ENCODE measurements at regions not wholly inside any gene's neighbourhood (a gene's known extent, or its start where the extent isn't known, plus 50 kb on each side); places are given as distances from the start of the nearest gene placed in this dataset.

GRCh38 chr3:69568458-69568857 lies 170.8 kb upstream of the MITF start:
- Mint-ChIP-seq H3K4me3 (no peak overlapping the region), H3K36me3 (ENCODE audit: insufficient read depth) (no peaks in the 10 kb centered on the region), H3K27me3 (ENCODE audit: low read depth) (peaks cover 4% of the 10 kb centered on the region), H3K4me1 (ENCODE audit: low read depth) (no peaks in the 10 kb centered on the region), H3K9me3 (no peaks in the 10 kb centered on the region)
- ATAC-seq (no peak), DNase-seq (no peak)

GRCh38 chr3:69567710-69568052 lies 171.6 kb upstream of the MITF start:
- no peak for ATAC-seq
- Mint-ChIP-seq H3K27me3 (ENCODE audit: low read depth) (peaks cover 4% of the 10 kb centered on the region), H3K4me3 (no peak overlapping the region), H3K4me1 (ENCODE audit: low read depth) (no peaks in the 10 kb centered on the region), H3K9me3 (no peaks in the 10 kb centered on the region), H3K36me3 (ENCODE audit: insufficient read depth) (no peaks in the 10 kb centered on the region)
- DNase-seq: no peak

DNA sequence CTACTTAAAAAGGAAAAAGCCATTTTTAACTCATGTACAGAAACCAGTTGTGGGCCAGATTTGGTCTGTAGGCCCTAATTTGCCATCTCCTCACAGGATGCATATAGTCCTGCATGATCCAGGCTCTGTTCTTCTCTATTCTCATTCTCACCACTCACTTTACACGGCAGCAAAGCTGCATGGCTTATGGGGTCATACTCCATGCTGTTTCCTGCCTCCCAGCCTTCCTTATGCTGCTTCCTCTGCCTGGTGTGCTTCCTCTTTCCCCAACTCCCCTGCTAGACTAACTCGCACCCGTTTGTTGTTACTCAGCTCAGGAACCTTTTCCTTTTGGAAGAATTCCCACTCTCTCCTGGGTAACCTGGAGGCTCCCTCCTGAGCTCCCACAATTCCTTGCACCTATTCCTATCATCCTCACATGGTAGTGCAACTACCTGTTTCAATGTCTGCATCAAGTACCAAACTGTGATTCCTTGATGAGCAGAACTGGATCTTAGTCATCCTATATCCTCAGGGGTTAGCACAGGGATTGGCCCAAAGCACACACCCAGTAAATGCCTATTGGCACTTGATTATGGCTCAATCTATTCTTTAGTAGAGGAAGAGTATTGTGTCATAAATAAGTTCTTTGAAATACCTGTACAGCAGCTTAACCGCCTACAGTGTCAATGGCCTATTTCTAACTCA lies 172.1 kb upstream of the MITF start:
- Mint-ChIP-seq H3K27me3 (ENCODE audit: low read depth) (peaks cover 4% of the 10 kb centered on the region), H3K4me3 (no peak overlapping the region), H3K4me1 (ENCODE audit: low read depth) (no peaks in the 10 kb centered on the region), H3K9me3 (no peaks in the 10 kb centered on the region), H3K36me3 (ENCODE audit: insufficient read depth) (no peaks in the 10 kb centered on the region)
- DNase-seq (no peak), ATAC-seq (no peak)

DNA sequence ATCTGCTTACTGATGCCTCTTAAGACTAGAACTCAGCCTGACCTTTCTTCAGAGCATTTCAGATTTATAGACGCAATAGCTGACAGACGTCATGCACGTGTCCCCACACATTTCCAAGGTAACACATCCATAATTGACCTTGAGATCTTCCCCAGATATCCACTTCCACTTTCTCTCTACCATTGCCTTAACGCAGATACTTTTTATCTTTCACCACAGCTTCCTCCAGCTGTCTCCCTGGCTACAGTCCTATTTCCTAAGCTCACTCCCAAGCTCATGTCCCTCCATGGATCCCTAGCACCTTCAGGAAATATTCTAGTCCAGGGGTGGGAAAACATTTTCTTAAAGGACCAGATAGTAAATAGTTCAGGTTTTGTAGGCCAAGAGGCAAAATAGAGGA lies 173.0 kb upstream of the MITF start:
- H3K27me3 Mint-ChIP-seq (ENCODE audit: low read depth): peaks cover 4% of the 10 kb centered on the region
- no peak for ATAC-seq
- no peaks in the 10 kb centered on the region for H3K4me1 Mint-ChIP-seq (ENCODE audit: low read depth)
- no peaks in the 10 kb centered on the region for H3K36me3 Mint-ChIP-seq (ENCODE audit: insufficient read depth)
- no peak for DNase-seq
- no peak overlapping the region for H3K4me3 Mint-ChIP-seq
- peaks cover 3% of the 10 kb centered on the region for H3K9me3 Mint-ChIP-seq

DNA sequence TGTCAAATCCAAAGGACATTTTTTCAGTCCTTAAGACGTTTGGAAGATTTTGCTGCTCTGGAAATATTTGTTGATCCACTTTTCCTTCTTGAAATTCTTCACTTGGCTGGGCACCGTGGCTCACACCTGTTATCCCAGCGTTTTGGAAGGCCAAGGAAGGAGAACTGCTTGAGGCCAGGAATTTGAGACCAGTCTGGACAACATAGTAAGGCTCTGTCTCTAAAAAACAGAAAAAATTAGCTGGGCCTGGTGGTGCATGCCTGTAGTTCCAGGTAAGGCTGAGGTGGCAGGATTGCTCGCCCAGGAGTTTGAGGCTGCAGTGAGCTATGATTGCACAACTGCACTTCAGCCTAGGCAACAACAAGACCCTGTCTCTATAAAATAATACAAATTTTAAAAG lies 173.9 kb upstream of the MITF start:
- ATAC-seq (no peak), DNase-seq (no peak)
- Mint-ChIP-seq H3K4me3 (no peak overlapping the region), H3K4me1 (ENCODE audit: low read depth) (no peaks in the 10 kb centered on the region), H3K9me3 (peaks cover 6% of the 10 kb centered on the region), H3K27me3 (ENCODE audit: low read depth) (peaks cover 4% of the 10 kb centered on the region), H3K36me3 (ENCODE audit: insufficient read depth) (no peaks in the 10 kb centered on the region)

DNA sequence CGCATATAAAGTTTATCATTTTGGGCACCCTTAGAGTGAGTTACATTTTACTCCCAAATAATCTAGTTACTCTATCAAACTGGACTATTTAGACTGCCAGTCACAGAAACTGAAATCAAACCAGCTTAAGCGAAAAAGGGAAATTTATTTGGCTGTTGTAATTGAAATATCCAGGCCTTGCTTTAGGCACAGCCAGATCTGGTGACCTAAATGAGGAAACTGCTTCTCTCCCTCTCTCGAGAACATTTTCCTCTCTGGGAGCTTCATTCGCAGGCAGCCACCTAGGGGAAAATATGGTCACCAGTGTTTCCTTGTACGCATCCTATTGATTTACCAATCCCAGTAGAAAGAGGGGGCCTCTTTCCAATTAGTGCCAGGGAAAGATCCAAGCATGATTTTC lies 175.3 kb upstream of the MITF start:
- DNase-seq (no peak), ATAC-seq (no peak)
- Mint-ChIP-seq H3K9me3 (peaks cover 6% of the 10 kb centered on the region), H3K27me3 (ENCODE audit: low read depth) (peaks cover 4% of the 10 kb centered on the region), H3K4me1 (ENCODE audit: low read depth) (no peaks in the 10 kb centered on the region), H3K36me3 (ENCODE audit: insufficient read depth) (no peaks in the 10 kb centered on the region), H3K4me3 (no peak overlapping the region)

DNA sequence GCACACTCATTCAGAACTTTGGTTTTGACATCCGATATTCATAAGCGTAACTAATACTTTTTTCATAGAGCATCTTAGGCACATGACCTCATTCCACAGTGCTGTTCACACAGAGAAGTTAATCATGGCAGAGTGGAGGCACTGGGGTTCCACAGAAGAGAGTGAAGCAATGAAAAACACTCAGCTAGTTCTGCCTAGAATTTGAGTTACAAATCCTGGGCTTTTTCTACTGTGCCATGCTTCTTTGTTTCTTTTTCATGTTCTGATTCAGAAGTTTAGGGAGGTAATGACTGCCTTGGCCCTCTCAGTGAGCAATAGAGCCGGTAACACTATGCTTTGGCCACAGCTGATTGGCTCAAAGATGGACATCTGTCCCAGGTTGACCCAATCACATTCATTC lies 176.1 kb upstream of the MITF start:
- Mint-ChIP-seq H3K36me3 (ENCODE audit: insufficient read depth) (no peaks in the 10 kb centered on the region), H3K9me3 (peaks cover 6% of the 10 kb centered on the region), H3K27me3 (ENCODE audit: low read depth) (peaks cover 4% of the 10 kb centered on the region), H3K4me3 (no peak overlapping the region), H3K4me1 (ENCODE audit: low read depth) (no peaks in the 10 kb centered on the region)
- no peak for ATAC-seq
- no peak for DNase-seq

DNA sequence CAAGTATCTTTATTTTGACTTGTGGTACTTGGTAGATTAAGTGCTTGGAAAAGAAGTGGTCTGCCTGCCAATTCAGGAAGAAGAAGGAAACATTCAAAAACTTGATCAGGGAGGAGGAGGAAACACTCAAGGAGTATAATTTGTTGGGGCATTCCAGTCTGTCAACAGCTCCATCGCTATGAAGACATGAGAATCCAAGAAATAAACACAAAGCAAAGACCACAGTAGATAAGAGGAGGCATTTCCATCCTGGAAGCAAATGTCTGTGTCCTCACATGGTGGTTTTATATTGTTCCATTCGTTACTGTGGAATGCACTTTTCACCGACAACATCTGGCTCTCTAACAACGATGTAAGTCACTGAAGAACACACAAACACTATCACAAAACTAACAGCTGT lies 176.1 kb upstream of the FRMD4B start:
- no peak for DNase-seq
- no peak for ATAC-seq
- peaks cover 6% of the 10 kb centered on the region for H3K9me3 Mint-ChIP-seq
- no peaks in the 10 kb centered on the region for H3K4me1 Mint-ChIP-seq (ENCODE audit: low read depth)
- H3K27me3 Mint-ChIP-seq (ENCODE audit: low read depth): peaks cover 2% of the 10 kb centered on the region
- H3K4me3 Mint-ChIP-seq: no peak overlapping the region
- H3K36me3 Mint-ChIP-seq (ENCODE audit: insufficient read depth): no peaks in the 10 kb centered on the region

DNA sequence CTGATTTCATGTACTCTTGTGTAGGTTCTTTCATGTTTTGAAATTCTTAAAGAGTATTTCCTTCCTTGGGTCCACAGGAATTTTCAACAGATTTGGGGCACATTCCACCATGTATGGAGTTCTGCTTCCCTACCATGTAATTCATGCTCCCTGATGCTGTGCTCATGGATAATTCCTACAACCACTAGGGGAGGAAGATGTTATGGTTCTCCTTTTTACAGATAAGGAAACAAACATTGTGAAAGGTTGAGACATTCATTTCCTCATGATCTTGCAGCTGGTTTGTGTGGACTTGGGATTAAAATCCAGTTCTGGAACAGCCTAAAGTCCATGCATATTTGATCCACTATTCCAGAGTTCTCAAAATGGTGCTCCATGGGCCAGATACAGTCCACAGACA lies 174.9 kb upstream of the FRMD4B start:
- H3K4me1 Mint-ChIP-seq (ENCODE audit: low read depth): no peaks in the 10 kb centered on the region
- no peak overlapping the region for H3K4me3 Mint-ChIP-seq
- no peak for ATAC-seq
- peaks cover 6% of the 10 kb centered on the region for H3K9me3 Mint-ChIP-seq
- DNase-seq: no peak
- no peaks in the 10 kb centered on the region for H3K27me3 Mint-ChIP-seq (ENCODE audit: low read depth)
- H3K36me3 Mint-ChIP-seq (ENCODE audit: insufficient read depth): no peaks in the 10 kb centered on the region

DNA sequence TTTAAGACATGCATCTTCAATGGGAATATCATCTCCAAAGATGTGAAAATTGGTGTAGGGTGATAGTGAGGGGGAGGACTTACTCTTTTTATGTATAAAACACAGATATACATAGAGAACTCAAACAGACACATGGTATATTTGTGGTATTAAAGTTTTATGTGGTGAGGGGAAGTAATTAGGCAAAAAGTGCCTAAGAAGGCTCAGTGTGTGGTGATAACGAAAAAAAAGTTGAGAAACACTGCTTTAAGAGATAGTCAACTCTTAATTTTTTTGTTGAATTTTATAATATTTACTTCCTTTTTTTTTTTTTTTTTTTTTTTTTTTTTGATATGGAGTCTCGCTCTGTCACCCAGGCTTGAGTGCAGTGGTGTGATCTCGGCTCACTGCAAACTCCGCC lies 174.2 kb upstream of the FRMD4B start:
- H3K4me1 Mint-ChIP-seq (ENCODE audit: low read depth): no peaks in the 10 kb centered on the region
- H3K27me3 Mint-ChIP-seq (ENCODE audit: low read depth): no peaks in the 10 kb centered on the region
- peaks cover 6% of the 10 kb centered on the region for H3K9me3 Mint-ChIP-seq
- ATAC-seq (no peak), DNase-seq (no peak)
- no peaks in the 10 kb centered on the region for H3K36me3 Mint-ChIP-seq (ENCODE audit: insufficient read depth)
- H3K4me3 Mint-ChIP-seq: no peak overlapping the region

DNA sequence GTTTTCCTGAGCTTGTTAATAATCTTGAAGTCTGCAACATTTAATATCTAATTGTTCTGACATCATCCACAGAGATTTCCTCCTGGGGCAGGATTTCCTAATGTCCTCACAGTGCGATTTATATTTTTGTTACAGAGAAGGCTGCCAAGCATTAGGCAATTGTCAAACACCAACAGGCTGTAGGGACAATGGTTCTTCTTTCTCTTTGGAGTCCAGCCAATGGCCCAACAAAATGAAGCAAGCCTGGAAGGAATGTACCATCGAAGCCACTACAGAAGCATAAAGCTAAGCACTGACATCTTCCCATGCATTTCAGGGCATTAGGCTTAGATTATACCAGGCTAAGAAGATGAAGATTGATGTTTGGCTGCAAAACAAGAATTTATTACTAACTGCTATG lies 173.0 kb upstream of the FRMD4B start:
- ATAC-seq (no peak), DNase-seq (no peak)
- Mint-ChIP-seq H3K36me3 (ENCODE audit: insufficient read depth) (no peaks in the 10 kb centered on the region), H3K27me3 (ENCODE audit: low read depth) (peaks cover 2% of the 10 kb centered on the region), H3K4me1 (ENCODE audit: low read depth) (no peaks in the 10 kb centered on the region), H3K9me3 (peaks cover 6% of the 10 kb centered on the region), H3K4me3 (no peak overlapping the region)

- H3K4me1 Mint-ChIP-seq (ENCODE audit: low read depth): no peaks in the 10 kb centered on the region
- no peak for ATAC-seq
Measured at GRCh38 chr3:69554576-69554975, 168.7 kb upstream of the FRMD4B start.

DNA sequence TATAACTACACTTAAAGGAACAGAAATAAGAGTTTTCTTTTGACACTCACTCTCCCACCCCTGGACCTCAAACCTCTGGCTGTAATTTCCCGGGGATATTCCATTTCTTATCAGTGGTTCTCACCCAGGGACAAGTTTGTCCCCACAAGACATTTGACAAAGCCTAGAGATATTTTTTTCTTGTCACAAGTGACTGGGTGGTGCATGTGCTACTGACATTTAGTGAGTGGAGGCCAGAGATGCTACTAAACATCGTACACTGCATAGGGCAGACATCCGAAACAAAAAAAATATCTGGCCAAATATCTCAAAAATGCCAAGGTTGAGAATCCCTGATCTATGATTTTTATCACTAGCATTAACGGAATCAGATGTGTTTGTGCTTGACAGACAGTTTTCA lies 168.0 kb upstream of the FRMD4B start:
- H3K36me3 Mint-ChIP-seq (ENCODE audit: insufficient read depth): no peaks in the 10 kb centered on the region
- H3K4me1 Mint-ChIP-seq (ENCODE audit: low read depth): no peaks in the 10 kb centered on the region
- ATAC-seq: no peak
- no peak for DNase-seq
- peaks cover 2% of the 10 kb centered on the region for H3K27me3 Mint-ChIP-seq (ENCODE audit: low read depth)
- H3K9me3 Mint-ChIP-seq: no peaks in the 10 kb centered on the region
- no peak overlapping the region for H3K4me3 Mint-ChIP-seq

More at GRCh38 chr3:69554576-69554975, 168.7 kb upstream of the FRMD4B start:
- Mint-ChIP-seq H3K36me3 (ENCODE audit: insufficient read depth) (no peaks in the 10 kb centered on the region), H3K27me3 (ENCODE audit: low read depth) (peaks cover 2% of the 10 kb centered on the region), H3K9me3 (no peaks in the 10 kb centered on the region), H3K4me3 (no peak overlapping the region)
- no peak for DNase-seq

DNA sequence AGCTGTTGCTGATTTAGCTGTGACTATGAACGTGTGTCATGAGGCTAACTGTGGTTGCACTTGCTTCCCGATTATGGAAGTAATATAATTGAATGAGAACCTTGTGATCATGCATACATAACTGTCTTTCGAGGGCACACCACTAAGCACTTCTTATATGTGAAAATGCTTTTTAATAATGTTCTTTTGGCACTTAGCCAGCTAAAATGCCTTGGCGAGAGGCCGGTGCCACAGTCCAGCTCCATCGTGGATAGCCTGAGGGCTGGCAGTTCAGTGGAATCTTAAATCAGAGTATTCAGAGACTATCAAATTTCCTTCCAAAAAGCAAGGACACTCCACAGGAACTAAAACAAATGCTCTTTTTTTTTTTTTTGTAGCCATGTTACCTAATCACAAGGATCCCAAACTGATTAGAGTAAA lies 161.6 kb upstream of the FRMD4B start:
- Mint-ChIP-seq H3K9me3 (no peaks in the 10 kb centered on the region), H3K27me3 (ENCODE audit: low read depth) (peaks cover 15% of the 10 kb centered on the region), H3K4me3 (no peak overlapping the region), H3K36me3 (ENCODE audit: insufficient read depth) (no peaks in the 10 kb centered on the region), H3K4me1 (ENCODE audit: low read depth) (no peaks in the 10 kb centered on the region)
- ATAC-seq (no peak), DNase-seq (no peak)

DNA sequence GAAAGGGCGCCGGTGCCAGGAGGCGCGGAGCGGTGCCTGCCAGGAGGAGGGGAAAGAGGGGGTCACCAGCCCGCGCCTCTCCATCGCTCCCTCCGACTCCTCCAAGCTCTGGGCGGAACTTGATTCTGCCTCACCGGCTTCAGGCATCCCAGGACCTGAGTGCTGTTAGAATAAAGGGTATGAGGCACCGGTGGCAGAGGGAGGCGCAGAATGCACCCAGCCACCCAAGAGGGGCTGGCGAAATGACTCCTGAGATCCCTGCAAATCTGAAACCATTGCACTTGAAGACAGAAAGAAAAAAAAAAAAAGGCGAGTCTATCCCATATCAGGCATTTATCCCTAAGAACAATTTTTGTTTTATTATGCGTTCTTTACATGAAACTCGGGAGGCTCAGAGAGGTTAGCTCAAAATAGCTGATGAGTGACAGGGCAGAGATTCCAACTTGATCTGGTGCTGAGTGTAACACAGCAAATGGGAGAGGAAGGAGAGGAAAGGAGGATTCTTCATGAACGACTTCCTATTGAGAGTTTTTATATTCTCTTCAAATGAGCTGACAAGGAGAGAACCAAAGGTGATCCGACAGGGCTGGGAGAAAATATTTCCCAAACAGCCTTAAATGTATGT lies 157.0 kb upstream of the FRMD4B start:
- ATAC-seq (no peak), DNase-seq (no peak)
- peaks cover 23% of the 10 kb centered on the region for H3K27me3 Mint-ChIP-seq (ENCODE audit: low read depth)
- H3K36me3 Mint-ChIP-seq (ENCODE audit: insufficient read depth): no peaks in the 10 kb centered on the region
- peaks cover 2% of the 10 kb centered on the region for H3K4me1 Mint-ChIP-seq (ENCODE audit: low read depth)
- no peaks in the 10 kb centered on the region for H3K9me3 Mint-ChIP-seq
- no peak overlapping the region for H3K4me3 Mint-ChIP-seq

All from activated T-cell treated with anti-CD3 and anti-CD28 coated beads, Interleukin-2, amount 50 U/mL, for 4 hours (primary cell).